Large intestine (tissue), 3 donors: ENCODE measurements at regions not wholly inside any gene's neighbourhood (a gene's known extent, or its start where the extent isn't known, plus 50 kb on each side); places are given as distances from the start of the nearest gene placed in this dataset.

Experiments used
- DNase-seq, 2 donors: peaks; one replicate each; pipeline versions ENCODE4 v3.0.0 to v3.0.0-alpha.2; 2013
- H3K27ac ChIP-seq: one replicate; pipeline ENCODE4 v1.5.1; 2013; ENCODE audit warnings: low read length
- H3K27me3 ChIP-seq: 2 replicates; pipeline ENCODE4 v1.6.1; 2013; ENCODE audit warnings: low read length; ENCODE audit not compliant: control insufficient read depth, insufficient read depth
- H3K36me3 ChIP-seq: 2 replicates; pipeline ENCODE4 v1.6.1; 2013; ENCODE audit warnings: low read length; ENCODE audit not compliant: control insufficient read depth, insufficient read depth
- H3K4me1 ChIP-seq: one replicate; pipeline ENCODE4 v1.6.1; 2013; ENCODE audit warnings: low read length; ENCODE audit not compliant: control insufficient read depth, insufficient read depth
- H3K4me3 ChIP-seq: one replicate; pipeline ENCODE4 v1.5.1; 2013; ENCODE audit warnings: low read length
- H3K9me3 ChIP-seq: one replicate; pipeline ENCODE4 v1.6.1; 2013; ENCODE audit warnings: mild to moderate bottlenecking, low read depth, low read length, moderate library complexity; ENCODE audit not compliant: control insufficient read depth
- WGBS: methylation state at CpG from one replicate; pipeline ENCODE4 v1.1.5; 2013; ENCODE audit warnings: low lambda C conversion rate; ENCODE audit not compliant: insufficient coverage; 5-methylcytosine and 5-hydroxymethylcytosine counted together

DNA sequence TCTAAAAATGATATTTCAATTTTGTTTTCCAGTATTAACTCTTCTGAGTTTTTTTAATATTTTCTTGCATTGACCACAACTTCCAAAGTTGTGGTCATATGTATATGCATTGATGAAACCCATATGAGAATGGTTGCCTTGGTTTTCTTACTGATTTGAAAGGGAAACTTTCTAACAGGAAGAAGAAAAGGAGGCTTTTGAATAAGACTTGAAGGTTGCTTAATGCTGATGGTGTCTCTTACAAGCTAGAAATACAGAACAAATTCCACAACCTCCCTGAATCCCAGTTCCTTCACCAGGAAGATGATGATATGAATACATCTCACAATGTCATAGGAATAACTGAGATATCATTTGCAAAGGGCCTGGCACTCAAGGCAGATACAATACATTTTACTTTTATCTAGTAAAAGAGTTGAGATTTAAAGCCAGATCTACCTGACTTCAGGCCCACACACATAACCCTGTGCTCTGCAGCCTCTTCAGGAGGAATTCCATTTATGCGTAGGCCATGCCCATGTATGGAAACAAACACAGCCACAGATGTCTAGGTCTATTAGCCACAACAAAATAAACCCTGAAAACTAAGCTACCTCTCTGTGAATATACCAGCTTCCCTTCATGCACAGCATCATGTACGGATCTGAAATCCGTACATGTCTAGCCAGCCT lies 165.4 kb upstream of the PLEKHG7 start:
- WGBS = 100% methylated on average over 1 of the region's 3 CpGs
- H3K36me3 ChIP-seq = no peaks in the 10 kb centered on the region

DNA sequence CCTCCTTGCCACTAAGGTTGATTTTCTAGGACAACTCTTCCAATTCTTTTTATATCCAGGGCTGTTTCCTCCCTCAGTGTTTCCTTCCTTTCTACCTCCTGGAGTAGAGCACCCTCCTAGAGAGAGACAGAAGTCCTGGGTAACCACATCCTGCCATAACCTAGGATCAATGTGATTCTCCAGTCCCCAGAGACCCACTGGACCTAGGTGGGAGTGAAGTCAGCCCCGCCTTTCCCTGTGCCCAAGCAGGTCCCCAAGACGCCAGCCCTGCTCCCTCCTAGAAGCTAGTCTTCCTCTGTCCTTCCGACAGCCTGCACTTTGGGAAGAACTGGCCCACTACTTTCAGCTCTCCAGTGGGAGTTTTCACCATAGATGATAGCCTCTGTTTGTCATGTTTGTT lies 166.8 kb upstream of the PLEKHG7 start:
- Histone ChIP-seq H3K9me3 (peaks cover 2% of the 10 kb centered on the region), H3K4me1 (peaks cover 19% of the 10 kb centered on the region), H3K4me3 (no peak overlapping the region), H3K27ac (no peak overlapping the region), H3K36me3 (no peaks in the 10 kb centered on the region), H3K27me3 (no peaks in the 10 kb centered on the region)
- DNase-seq = no peak
- WGBS = 100% methylated on average over 1 of the region's 3 CpGs

More for the DNA sequence above, 165.4 kb upstream of the PLEKHG7 start:
- Histone ChIP-seq H3K4me1 (peaks cover 28% of the 10 kb centered on the region), H3K27me3 (no peaks in the 10 kb centered on the region), H3K4me3 (no peak overlapping the region), H3K27ac (no peak overlapping the region), H3K9me3 (no peaks in the 10 kb centered on the region)
- no peak for DNase-seq

DNA sequence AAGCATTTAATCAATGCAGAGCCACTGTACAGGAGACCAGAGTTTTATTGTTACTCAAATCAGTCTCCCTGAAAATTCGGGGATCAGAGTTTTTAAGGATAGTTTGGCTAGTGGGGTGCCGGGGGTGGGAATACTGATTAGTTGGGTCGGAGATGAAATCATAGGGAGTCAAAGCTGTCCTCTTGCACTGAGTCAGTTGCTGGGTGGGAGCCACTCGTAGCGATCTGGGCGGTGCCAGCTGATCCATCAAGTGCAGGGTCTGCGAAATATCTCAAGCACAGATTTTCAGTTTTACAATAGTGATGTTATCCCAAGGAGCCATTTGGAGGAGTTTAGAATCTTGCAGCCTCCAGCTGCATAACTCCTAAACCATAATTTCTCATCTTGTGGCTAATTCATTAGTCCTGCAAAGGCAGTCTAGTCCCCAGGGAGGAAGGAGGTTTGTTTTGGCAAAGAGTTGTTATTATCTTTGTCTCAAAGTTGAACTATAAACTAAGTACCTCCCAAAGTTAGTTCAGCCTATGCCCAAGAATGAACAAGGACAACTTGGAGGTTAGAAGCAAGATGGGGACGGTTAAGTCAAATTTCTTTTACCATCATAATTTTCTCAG lies 169.4 kb upstream of the PLEKHG7 start:
- Histone ChIP-seq H3K4me3 (no peak overlapping the region), H3K4me1 (peaks cover 3% of the 10 kb centered on the region), H3K27ac (no peak overlapping the region), H3K36me3 (no peaks in the 10 kb centered on the region), H3K9me3 (peaks cover 2% of the 10 kb centered on the region), H3K27me3 (no peaks in the 10 kb centered on the region)
- DNase-seq = no peak
- no CpG with 5 or more reads among the region's 8 CpGs for WGBS

DNA sequence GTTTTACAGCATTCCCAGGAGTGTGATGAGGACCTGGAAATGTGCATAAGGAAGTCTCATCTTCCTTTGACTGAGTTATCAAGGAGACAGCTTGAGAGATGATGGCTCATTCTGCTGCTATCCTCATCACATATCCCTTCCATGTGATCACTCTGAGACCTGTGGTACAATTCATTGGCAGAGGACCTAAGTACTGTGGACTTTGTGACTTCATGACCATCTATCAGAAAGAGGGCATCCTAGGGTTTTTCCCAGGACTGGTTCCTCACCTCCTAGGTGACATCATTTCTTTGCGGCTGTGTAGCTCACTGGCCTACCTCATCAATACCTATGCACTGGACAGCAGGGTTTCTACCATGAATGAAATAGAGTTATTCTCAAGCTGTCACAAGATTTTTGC lies 172.1 kb upstream of the PLEKHG7 start:
- H3K27me3 ChIP-seq = no peaks in the 10 kb centered on the region
- DNase-seq = peak in 1 of 2 donors; percentile 50

DNA sequence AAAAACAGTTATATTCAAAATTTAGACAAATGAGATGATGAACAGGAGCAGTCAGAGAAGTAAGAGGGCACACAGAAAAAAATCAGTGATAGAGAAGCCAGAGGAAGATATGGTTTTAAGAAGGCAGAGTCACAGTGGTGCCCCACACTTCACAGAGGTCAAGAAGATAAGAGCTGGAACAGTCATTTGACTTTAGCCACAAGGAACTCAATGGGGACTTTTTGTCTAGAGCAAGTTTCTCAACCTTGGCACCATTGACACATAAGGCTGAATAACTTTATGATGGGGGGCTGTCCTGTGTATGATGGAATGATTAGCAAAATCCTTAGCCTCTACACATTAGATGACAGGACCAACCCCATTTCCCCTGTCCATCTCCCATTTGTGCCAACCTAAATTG lies 172.8 kb upstream of the PLEKHG7 start:
- no peaks in the 10 kb centered on the region for H3K27me3 ChIP-seq
- peak in 1 of 2 donors; percentile 21 for DNase-seq
- H3K4me1 ChIP-seq = peaks cover 3% of the 10 kb centered on the region
- H3K36me3 ChIP-seq = no peaks in the 10 kb centered on the region
- H3K4me3 ChIP-seq = no peak overlapping the region
- no peak overlapping the region for H3K27ac ChIP-seq
- peaks cover 2% of the 10 kb centered on the region for H3K9me3 ChIP-seq

More for the DNA sequence above, 172.1 kb upstream of the PLEKHG7 start:
- H3K9me3 ChIP-seq = peaks cover 2% of the 10 kb centered on the region
- H3K4me1 ChIP-seq = peaks cover 3% of the 10 kb centered on the region
- no peaks in the 10 kb centered on the region for H3K36me3 ChIP-seq
- no peak overlapping the region for H3K4me3 ChIP-seq
- no peak overlapping the region for H3K27ac ChIP-seq
- no CpG with 5 or more reads among the region's 1 CpG for WGBS

DNA sequence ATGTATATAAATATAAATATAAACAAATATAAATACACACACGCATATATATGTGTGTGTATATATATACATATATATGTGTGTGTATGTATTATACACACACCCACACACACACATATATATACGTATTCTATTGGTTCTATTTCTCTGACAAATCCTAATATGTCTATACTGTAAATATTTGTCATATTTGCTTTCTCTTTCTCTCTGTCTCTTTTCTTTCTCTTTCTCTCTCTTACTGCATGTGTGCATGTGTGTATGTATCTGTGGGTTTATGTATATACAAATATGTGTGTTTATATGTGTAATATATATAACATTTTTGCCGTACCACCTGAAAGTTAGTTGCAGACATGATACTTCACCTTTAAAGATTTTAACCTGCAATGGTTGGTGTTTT lies 174.2 kb upstream of the PLEKHG7 start:
- no peaks in the 10 kb centered on the region for H3K27me3 ChIP-seq
- DNase-seq = no peak

DNA sequence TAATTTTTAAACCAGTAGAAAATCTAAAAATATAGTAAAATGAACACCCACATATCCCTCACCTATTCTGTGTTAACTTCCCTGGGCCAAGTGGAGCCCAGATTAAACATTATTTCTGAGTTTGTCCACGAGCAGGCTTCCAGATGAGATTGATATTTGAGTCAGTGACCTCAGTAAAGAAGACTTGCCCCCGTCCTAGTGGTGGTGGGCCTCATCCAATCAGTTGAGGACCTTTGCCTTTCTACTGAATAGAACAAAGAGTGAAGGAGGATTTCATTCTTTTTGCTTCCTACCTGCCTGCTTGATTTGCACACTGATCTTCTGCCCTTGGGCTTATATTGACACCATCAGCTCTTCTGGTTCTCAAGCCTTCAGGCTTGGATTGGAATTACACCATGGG lies 174.7 kb upstream of the PLEKHG7 start:
- peaks cover 3% of the 10 kb centered on the region for H3K4me1 ChIP-seq
- H3K27me3 ChIP-seq = no peaks in the 10 kb centered on the region
- DNase-seq = no peak
- H3K9me3 ChIP-seq = peaks cover 5% of the 10 kb centered on the region
- H3K27ac ChIP-seq = no peak overlapping the region
- WGBS = no CpG with 5 or more reads among the region's 2 CpGs
- no peak overlapping the region for H3K4me3 ChIP-seq
- no peaks in the 10 kb centered on the region for H3K36me3 ChIP-seq

More for the DNA sequence above, 174.2 kb upstream of the PLEKHG7 start:
- Histone ChIP-seq H3K27ac (no peak overlapping the region), H3K4me3 (no peak overlapping the region), H3K36me3 (no peaks in the 10 kb centered on the region), H3K4me1 (peaks cover 3% of the 10 kb centered on the region), H3K9me3 (peaks cover 5% of the 10 kb centered on the region)
- WGBS = 78% methylated on average over 2 of the region's 3 CpGs

DNA sequence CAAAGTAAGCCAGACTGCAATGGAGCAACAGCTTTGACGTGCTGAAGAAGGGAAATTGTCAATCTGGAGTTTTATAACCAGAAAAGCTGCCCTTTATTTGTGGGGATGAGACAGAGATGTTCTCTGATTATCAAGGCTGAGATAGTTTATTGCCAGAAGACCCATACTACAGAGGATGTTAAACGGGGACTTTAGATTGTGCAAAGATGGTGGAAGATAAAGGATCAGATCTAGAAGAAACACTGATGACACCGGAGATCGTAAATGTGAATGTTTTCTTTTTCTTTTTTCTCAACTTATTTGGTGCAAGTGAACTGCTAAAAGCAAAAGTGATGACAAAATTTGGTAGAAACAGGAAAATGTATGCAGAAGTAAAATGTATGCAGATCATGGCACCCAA lies 178.3 kb upstream of the PLEKHG7 start:
- Histone ChIP-seq H3K27ac (no peak overlapping the region), H3K27me3 (no peaks in the 10 kb centered on the region), H3K4me1 (no peaks in the 10 kb centered on the region), H3K9me3 (peaks cover 3% of the 10 kb centered on the region), H3K36me3 (no peaks in the 10 kb centered on the region), H3K4me3 (no peak overlapping the region)
- no peak for DNase-seq
- 93% methylated on average over 3 of the region's 4 CpGs for WGBS

DNA sequence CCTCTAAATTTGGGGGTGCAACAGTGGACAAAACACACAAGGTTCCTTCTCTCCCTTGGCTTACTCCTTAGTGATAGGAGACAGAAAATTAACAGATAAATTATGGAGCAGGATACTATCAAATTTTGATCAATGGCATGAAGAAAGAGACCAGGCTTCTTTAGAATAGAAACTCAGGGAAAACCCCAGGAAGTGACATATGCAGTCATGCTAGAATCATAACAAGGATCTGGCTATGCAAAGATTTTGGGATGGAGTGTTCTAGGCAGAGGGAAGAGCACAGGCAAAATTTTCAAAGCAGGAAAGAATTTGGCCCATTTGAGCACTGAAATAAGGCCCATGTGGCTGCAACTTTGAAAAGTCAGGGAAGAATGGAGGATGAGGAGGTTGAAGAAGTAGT lies 182.3 kb upstream of the PLEKHG7 start:
- Histone ChIP-seq H3K36me3 (no peaks in the 10 kb centered on the region), H3K27me3 (no peaks in the 10 kb centered on the region), H3K4me1 (peaks cover 10% of the 10 kb centered on the region), H3K9me3 (peaks cover 3% of the 10 kb centered on the region), H3K27ac (no peak overlapping the region), H3K4me3 (no peak overlapping the region)
- DNase-seq = no peak

DNA sequence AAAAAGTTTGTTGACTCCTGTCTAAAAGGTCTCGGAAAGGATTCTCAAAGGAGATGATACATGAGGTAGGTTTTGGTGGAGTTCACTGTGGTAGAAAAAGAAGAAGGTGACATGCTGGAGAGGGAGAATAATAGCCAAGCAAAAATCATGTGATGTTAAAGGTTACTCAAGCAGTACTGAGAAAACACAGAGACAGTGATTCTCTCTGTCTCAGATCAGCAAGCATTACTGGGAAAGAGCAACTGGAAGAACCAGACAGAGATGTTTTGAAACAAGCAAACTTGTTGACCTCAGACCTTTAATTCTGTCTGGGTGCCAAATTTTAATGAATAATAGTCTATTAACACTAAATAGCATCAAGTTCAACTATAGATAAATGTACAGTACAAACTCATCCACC lies 183.5 kb upstream of the PLEKHG7 start:
- H3K36me3 ChIP-seq = no peaks in the 10 kb centered on the region
- WGBS = 100% methylated on average over 1 of the region's 1 CpG

DNA sequence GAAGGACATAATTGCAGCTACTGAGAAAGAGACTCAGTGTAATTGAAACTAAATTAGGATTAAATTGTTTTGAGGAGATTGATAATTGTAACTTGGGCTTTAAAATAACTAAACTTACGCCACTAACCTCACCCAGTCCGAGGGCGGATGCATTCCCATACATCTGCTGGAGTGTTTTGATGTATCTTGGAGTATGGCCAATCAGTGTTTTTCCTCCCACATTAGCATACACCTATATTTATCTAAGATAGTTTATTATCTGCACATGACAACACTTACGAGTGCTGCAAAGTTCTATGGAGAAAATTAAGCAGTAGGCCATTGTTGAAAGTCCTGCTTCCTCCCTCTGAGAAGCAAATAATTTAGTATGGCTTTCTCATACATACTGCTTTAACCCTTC lies 184.7 kb upstream of the PLEKHG7 start:
- H3K27me3 ChIP-seq = no peaks in the 10 kb centered on the region
- WGBS = 40% methylated on average over 1 of the region's 4 CpGs
- DNase-seq = no peak
- no peak overlapping the region for H3K27ac ChIP-seq
- peaks cover 10% of the 10 kb centered on the region for H3K4me1 ChIP-seq
- no peak overlapping the region for H3K4me3 ChIP-seq
- H3K9me3 ChIP-seq = no peaks in the 10 kb centered on the region
- H3K36me3 ChIP-seq = no peaks in the 10 kb centered on the region

More for the DNA sequence above, 183.5 kb upstream of the PLEKHG7 start:
- no peaks in the 10 kb centered on the region for H3K27me3 ChIP-seq
- H3K4me1 ChIP-seq = peaks cover 10% of the 10 kb centered on the region
- no peak overlapping the region for H3K27ac ChIP-seq
- no peak for DNase-seq
- peaks cover 3% of the 10 kb centered on the region for H3K9me3 ChIP-seq
- no peak overlapping the region for H3K4me3 ChIP-seq
